Type B pancreatic cell (in vitro differentiated cells): ENCODE measurements at regions not wholly inside any gene's neighbourhood (a gene's known extent, or its start where the extent isn't known, plus 50 kb on each side); places are given as distances from the start of the nearest gene placed in this dataset.

Source experiments
- DNase-seq: peaks from one replicate; pipeline ENCODE4 v3.0.0; 2021; ENCODE audit warnings: mixed read lengths; ENCODE audit not compliant: unreplicated experiment; ENCODE audit errors: extremely low spot score
- H3K27ac Mint-ChIP-seq: 2 replicates; pipeline ENCODE4 v1.8.0; 2021; ENCODE audit warnings: mild to moderate bottlenecking, mixed read lengths
- H3K27me3 Mint-ChIP-seq: 2 replicates; pipeline ENCODE4 v1.8.0; 2021; ENCODE audit warnings: mixed read lengths
- H3K36me3 Mint-ChIP-seq: 2 replicates; pipeline ENCODE4 v1.8.0; 2021; ENCODE audit warnings: mixed read lengths
- H3K4me1 Mint-ChIP-seq: one replicate; pipeline ENCODE4 v1.8.0; 2021; ENCODE audit warnings: mixed read lengths; ENCODE audit not compliant: unreplicated experiment
- H3K4me3 Mint-ChIP-seq: 2 replicates; pipeline ENCODE4 v1.8.0; 2021; ENCODE audit warnings: mild to moderate bottlenecking, mixed read lengths
- H3K9me3 Mint-ChIP-seq: 2 replicates; pipeline ENCODE4 v1.8.0; 2021; ENCODE audit warnings: mixed read lengths
- TF ChIP-seq, protein P1 (sequence below): fragments of 200-600 bp; sonication (generic); conservative IDR thresholded peaks from 2 replicates; pipeline ENCODE4 v1.5.0; 2021; ENCODE audit warnings: antibody characterized with exemption, mild to moderate bottlenecking

GRCh38 chr19:30795727-30796126, 423.5 kb downstream of the ZNF536 start:
- Mint-ChIP-seq H3K27ac (no peak overlapping the region), H3K4me3 (no peak overlapping the region), H3K4me1 (no peaks in the 10 kb centered on the region), H3K27me3 (peaks cover 54% of the 10 kb centered on the region), H3K9me3 (no peaks in the 10 kb centered on the region), H3K36me3 (no peaks in the 10 kb centered on the region)
- peak; percentile 64 for DNase-seq
- TF ChIP-seq, protein P1, sequence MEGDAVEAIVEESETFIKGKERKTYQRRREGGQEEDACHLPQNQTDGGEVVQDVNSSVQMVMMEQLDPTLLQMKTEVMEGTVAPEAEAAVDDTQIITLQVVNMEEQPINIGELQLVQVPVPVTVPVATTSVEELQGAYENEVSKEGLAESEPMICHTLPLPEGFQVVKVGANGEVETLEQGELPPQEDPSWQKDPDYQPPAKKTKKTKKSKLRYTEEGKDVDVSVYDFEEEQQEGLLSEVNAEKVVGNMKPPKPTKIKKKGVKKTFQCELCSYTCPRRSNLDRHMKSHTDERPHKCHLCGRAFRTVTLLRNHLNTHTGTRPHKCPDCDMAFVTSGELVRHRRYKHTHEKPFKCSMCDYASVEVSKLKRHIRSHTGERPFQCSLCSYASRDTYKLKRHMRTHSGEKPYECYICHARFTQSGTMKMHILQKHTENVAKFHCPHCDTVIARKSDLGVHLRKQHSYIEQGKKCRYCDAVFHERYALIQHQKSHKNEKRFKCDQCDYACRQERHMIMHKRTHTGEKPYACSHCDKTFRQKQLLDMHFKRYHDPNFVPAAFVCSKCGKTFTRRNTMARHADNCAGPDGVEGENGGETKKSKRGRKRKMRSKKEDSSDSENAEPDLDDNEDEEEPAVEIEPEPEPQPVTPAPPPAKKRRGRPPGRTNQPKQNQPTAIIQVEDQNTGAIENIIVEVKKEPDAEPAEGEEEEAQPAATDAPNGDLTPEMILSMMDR: no peak

DNA sequence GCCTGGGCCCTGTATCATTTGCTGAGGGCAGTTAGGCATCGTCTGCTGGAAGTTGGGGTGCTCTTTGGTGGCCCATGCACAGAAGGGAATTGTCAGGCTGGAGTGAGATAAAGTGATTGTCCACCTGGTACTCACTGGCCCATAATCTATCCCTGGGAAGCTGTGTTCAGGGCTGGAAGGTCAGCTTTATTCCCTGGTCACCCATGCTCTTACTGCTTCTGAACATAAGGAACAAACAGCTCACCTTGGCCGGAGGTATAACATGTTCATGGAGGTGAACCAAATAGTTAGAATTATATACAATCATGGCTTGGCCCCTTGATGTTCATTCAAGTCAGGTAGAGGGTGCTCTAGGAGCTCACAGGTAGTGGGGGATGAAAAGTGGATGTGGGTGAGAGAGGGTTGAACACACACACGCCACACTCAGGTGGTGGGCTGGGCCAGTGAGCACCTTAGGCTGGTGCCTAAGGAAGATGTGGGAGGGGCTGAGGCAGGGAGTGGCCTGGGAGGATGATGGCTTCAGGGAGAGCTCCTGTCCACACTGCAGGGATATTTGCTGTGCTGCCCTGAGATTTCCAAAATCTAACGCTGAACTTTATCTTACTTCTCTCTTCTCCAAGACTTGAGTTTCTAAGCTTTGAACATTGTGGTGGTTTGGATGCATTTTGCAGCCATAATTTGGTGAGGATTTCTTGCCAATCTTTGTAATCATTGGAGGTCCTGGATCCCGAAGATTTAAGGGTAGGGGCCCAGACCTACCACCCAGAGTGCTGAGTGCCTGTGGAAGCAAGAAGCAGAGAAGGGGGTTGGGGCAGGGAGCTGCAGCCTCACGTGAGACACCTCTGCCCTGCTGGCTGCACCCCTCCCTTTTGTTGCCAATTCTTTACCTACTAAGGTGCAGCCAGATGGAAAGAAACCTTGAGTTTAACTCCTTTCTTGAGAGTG, 420.6 kb downstream of the ZNF536 start:
- no peaks in the 10 kb centered on the region for H3K9me3 Mint-ChIP-seq
- DNase-seq: peak; percentile 42
- H3K36me3 Mint-ChIP-seq: no peaks in the 10 kb centered on the region
- H3K4me1 Mint-ChIP-seq: no peaks in the 10 kb centered on the region
- H3K27me3 Mint-ChIP-seq: peaks cover 36% of the 10 kb centered on the region
- H3K4me3 Mint-ChIP-seq: no peak overlapping the region
- TF ChIP-seq, protein P1: no peak
- H3K27ac Mint-ChIP-seq: no peak overlapping the region

DNA sequence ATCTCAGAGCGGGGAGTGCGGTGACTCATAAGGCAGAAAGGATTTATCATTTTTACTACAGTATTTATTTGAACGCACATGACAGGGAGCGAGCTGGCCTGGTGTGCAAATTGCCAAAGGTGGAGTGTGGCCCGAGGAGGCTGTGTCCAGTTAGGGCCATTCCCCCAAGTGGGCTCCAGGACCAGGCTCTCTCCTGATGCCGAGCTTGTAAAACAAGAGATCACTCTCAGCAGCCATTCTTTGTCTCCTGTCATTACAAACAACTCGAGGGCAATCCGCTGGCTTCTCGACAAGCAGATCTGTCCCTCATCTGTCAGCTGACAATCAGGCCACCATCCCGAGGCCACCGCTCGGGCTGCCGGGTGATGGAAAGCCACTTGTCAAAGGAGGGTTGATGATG, 418.9 kb downstream of the ZNF536 start:
- DNase-seq: peak; percentile 37

DNA sequence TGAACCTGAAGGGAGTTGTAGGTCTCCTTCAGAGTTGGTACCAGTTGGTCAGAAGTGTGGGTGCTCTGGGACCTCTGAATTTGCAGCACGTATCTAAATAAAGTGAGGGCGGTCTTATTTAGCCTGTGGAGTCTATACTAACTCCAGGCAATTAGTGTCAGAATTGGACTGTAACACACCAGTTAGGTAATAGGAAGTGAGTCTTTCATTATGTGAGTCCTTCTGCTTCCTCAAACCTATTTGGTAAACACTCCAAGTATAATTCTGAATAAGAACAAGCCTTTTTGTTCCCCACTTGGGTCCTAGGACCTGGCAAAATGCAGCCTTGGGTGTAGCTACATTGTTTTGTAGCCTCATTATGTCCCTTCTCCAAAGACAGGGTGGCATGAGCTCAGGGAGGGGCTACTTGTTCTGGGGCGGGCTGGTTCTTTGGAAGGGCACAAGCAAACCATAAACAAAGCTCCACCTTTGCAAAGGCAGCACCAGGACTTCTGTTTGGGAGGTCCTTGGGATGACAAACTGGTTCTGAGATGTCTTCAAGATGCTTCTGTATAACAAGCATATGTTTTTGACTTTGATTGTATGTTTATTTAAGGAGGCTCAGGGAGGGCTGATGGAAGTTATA, 418.0 kb downstream of the ZNF536 start:
- no peak overlapping the region for H3K27ac Mint-ChIP-seq
- H3K4me3 Mint-ChIP-seq: no peak overlapping the region
- TF ChIP-seq, protein P1: no peak
- no peaks in the 10 kb centered on the region for H3K9me3 Mint-ChIP-seq
- no peak for DNase-seq
- H3K27me3 Mint-ChIP-seq: peaks cover 42% of the 10 kb centered on the region
- no peaks in the 10 kb centered on the region for H3K4me1 Mint-ChIP-seq
- H3K36me3 Mint-ChIP-seq: no peaks in the 10 kb centered on the region

More for the DNA sequence above, 418.9 kb downstream of the ZNF536 start:
- Mint-ChIP-seq H3K4me3 (no peak overlapping the region), H3K36me3 (no peaks in the 10 kb centered on the region), H3K27me3 (peaks cover 44% of the 10 kb centered on the region), H3K4me1 (no peaks in the 10 kb centered on the region), H3K27ac (no peak overlapping the region), H3K9me3 (no peaks in the 10 kb centered on the region)
- TF ChIP-seq, protein P1: no peak

DNA sequence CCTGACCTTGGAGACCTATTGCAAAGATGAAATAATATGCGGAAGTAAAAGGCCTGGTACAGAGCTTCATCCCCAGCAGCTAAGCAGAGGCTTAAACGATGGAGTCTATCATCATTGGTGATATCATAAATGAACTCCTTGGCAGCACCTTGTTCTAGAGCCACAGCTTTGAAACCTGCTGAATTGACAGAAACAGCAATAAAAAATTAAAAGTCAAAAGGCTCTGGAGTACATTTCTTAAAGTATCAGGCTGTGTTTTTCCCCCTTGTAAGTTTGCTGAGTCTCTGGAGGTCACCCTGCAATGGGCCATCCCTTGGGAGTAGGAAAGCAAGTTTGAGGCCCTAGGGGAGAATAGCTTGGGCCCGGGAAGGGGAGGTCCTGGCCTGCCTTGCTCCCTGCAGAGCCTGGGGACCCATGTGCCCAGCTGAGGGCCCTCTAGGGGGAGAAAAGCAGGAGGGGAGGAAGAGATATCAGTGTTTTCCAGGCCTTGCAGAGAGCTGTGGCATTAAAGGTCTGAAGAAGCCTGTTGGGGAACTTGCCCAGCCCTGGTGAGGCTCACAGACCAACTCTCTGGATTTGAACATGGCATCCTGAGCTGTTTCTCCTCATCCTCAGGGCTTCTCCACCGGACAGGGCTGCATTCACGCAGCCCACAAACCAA, 416.1 kb downstream of the ZNF536 start:
- peak; percentile 53 for DNase-seq
- H3K36me3 Mint-ChIP-seq: no peaks in the 10 kb centered on the region
- H3K4me3 Mint-ChIP-seq: no peak overlapping the region
- TF ChIP-seq, protein P1: no peak
- no peaks in the 10 kb centered on the region for H3K4me1 Mint-ChIP-seq
- no peaks in the 10 kb centered on the region for H3K9me3 Mint-ChIP-seq
- H3K27ac Mint-ChIP-seq: no peak overlapping the region
- peaks cover 38% of the 10 kb centered on the region for H3K27me3 Mint-ChIP-seq
